HEK293T (cell line): ENCODE measurements at regions not wholly inside any gene's neighbourhood (a gene's known extent, or its start where the extent isn't known, plus 50 kb on each side); places are given as distances from the start of the nearest gene placed in this dataset.
"Not testable (repeated sequence)": the region's sequence is repeated elsewhere in the genome, so short reads cannot be mapped to it uniquely, and the experiment has no call there.

ENCODE experiments used
- CTCF ChIA-PET: fragments of 350-600 bp; formaldehyde crosslinking; extraction: SDS; loops from one replicate; lab custom pipeline; 2021; ENCODE audit warnings: antibody characterized with exemption, inconsistent platforms; lab: Yijun Ruan, JAX
- POLR2A ChIA-PET: fragments of 350-600 bp; formaldehyde crosslinking; extraction: SDS; loops from one replicate; lab custom pipeline; 2020; ENCODE audit warnings: antibody characterized with exemption, inconsistent platforms; lab: Yijun Ruan, JAX
- DNase-seq: peaks from one replicate; pipeline ENCODE4 v3.0.0; 2012; ENCODE audit warnings: mixed read lengths; ENCODE audit errors: extremely low spot score
- ARNT ChIP-seq: fragments of 450-650 bp; IDR thresholded peaks from 2 replicates; pipeline ENCODE4 v1.6.1; 2017; ENCODE audit warnings: mild to moderate bottlenecking
- BHLHE40 ChIP-seq: fragments of 450-650 bp; IDR thresholded peaks from 2 replicates; pipeline ENCODE4 v1.6.1; 2016; ENCODE audit warnings: mild to moderate bottlenecking, moderate library complexity, borderline replicate concordance
- CTBP1 ChIP-seq: fragments of 450-650 bp; IDR thresholded peaks from 2 replicates; pipeline ENCODE4 v1.6.1; 2016; ENCODE audit warnings: borderline replicate concordance
- ELF4 ChIP-seq: fragments of 450-650 bp; IDR thresholded peaks from 2 replicates; pipeline ENCODE4 v1.6.1; 2017; ENCODE audit warnings: antibody characterized with exemption
- FOXA1 ChIP-seq: fragments of 450-650 bp; IDR thresholded peaks from 2 replicates; pipeline ENCODE4 v1.6.1; 2016; ENCODE audit warnings: mild to moderate bottlenecking
- FOXK2 ChIP-seq: fragments of 450-650 bp; IDR thresholded peaks from 2 replicates; pipeline ENCODE4 v1.6.1; 2016; ENCODE audit warnings: mild to moderate bottlenecking
- FOXM1 ChIP-seq: fragments of 450-650 bp; IDR thresholded peaks from 2 replicates; pipeline ENCODE4 v1.6.1; 2017; ENCODE audit warnings: mild to moderate bottlenecking, borderline replicate concordance
- HDGF ChIP-seq: fragments of 450-650 bp; IDR thresholded peaks from 2 replicates; pipeline ENCODE4 v1.6.1; 2017; ENCODE audit warnings: antibody characterized with exemption, borderline replicate concordance
- L3MBTL2 ChIP-seq: fragments of 450-650 bp; conservative IDR thresholded peaks from 2 replicates; pipeline ENCODE4 v1.6.1; 2016; ENCODE audit warnings: mild to moderate bottlenecking
- LEF1 ChIP-seq: fragments of 450-650 bp; IDR thresholded peaks from 2 replicates; pipeline ENCODE4 v1.6.1; 2017; ENCODE audit warnings: mild to moderate bottlenecking, borderline replicate concordance
- NFRKB ChIP-seq: fragments of 450-650 bp; IDR thresholded peaks from 2 replicates; pipeline ENCODE4 v1.6.1; 2016; ENCODE audit warnings: mild to moderate bottlenecking, moderate library complexity
- SP1 ChIP-seq: fragments of 450-650 bp; IDR thresholded peaks from 2 replicates; pipeline ENCODE4 v1.6.1; 2017
- SUZ12 ChIP-seq: fragments of 450-650 bp; IDR thresholded peaks from 2 replicates; pipeline ENCODE4 v1.6.1; 2016; ENCODE audit warnings: mild to moderate bottlenecking
- TARDBP ChIP-seq: fragments of 450-650 bp; IDR thresholded peaks from 2 replicates; pipeline ENCODE4 v1.6.1; 2016
- ZNF384 ChIP-seq: fragments of 450-650 bp; IDR thresholded peaks from 2 replicates; pipeline ENCODE4 v1.6.1; 2016
- TF ChIP-seq, protein P1 (sequence below): fragments of 450-650 bp; IDR thresholded peaks from 2 replicates; pipeline ENCODE4 v1.6.1; 2016

DNA sequence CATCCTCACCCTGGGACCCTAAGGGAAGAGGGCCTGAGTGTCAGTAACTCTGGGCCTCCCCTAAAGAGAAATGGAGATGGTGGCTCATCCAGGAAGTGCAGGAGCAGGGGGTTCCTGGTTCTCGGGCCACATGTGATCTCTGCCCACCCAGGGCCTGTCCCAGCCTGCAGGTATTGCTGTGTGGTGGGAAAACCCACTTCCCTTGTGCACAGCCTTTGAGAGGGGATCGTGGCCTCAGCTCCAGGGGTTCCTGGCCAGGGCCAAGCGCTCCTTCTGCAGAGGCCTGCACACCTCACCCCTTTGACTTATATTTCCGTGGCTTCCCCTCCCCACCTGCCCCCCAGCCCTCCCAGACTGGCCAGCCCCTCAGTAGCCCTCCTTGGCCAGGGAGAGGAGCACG is 213.5 kb downstream of the OR4C45 start:
- TF ChIP-seq BHLHE40 (no peak), ARNT (no peak), NFRKB (no peak), FOXK2 (no peak), ELF4 (no peak)
- DNase-seq: no peak
- ChIA-PET POLR2A (no interaction called here), CTCF (no interaction called here)

DNA sequence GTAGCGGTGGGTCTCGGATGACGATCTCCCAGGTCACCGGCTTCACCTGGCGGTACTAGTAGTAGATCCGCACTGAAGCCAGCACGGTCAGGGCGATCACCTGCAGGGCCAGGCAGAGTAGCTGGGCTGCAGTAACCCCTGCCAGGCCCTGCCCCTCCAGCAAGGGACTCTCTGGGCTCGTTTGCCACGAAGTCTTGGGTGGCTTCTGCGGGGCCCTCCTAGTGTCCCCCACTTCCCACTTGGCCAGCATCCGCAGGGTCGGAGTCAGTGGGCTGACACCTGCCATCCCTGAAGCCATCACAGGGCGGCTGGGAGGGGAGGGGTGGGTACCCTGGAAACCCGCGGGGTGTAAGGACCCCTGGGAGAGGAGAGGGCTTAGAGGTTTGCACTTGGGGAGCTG is 214.0 kb downstream of the OR4C45 start:
- DNase-seq: no peak
- CTCF ChIA-PET: no interaction called here
- TF ChIP-seq L3MBTL2: no peak
- TF ChIP-seq SP1: no peak
- TF ChIP-seq ELF4: no peak
- TF ChIP-seq FOXA1: no peak
- POLR2A ChIA-PET: no interaction called here

DNA sequence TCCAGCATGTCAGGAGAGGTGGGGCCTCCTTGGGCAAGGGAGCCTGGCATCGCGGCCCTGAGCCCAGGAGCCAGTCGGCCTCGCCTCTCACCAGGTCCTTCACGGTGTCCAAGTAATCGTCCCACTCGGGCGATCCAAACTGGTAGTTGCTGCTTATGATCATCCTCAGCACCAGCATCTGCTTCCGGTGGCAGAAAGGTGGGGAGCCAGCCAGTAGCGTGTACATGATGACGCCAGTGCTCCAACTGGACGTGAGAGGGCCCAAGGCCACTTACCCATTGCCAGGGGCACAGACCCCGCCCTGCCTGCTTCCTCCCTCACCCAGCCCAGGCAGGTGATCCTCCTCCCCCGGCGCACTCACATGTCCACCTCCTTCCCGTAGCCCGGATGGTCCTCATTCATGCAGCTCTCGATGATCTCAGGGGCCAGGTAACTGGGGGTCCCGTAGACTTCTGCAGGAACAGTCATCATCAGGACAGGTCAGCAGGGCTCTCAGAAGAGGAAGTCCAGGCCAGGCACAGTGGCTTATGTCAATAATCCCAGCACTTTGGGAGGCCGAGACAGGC is 214.7 kb downstream of the OR4C45 start:
- POLR2A ChIA-PET: no interaction called here
- CTCF ChIA-PET: no interaction called here
- TF ChIP-seq NFRKB: no peak
- no peak for TF ChIP-seq L3MBTL2
- TF ChIP-seq LEF1: no peak
- TF ChIP-seq HDGF: no peak
- TF ChIP-seq ZNF384: no peak
- no peak for TF ChIP-seq FOXM1
- TF ChIP-seq SP1: no peak
- TF ChIP-seq BHLHE40: no peak
- no peak for TF ChIP-seq ELF4
- TF ChIP-seq TARDBP: no peak
- no peak for TF ChIP-seq ARNT
- TF ChIP-seq FOXA1: no peak
- DNase-seq: no peak

DNA sequence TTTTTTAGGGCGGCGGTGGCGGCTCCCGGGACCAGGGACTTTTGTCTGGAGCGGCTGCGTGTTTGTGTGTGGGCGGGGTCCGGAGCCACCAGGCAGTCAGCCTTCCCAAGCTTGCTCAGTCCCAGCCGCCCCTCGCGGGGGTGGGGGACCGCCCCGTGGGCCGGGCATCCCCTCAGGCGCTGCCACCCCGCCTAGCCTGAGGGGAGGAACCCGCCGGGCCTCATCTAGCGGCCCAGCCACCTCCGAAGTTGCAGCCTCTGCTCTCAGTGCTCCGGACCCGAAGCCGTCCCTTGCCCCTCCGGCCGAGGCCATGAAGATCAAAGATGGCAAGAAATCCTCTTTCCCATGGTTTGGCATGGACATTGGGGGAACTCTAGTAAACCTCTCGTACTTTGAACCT is 235.2 kb downstream of the OR4C45 start:
- CTCF ChIA-PET: no interaction called here
- DNase-seq: no peak
- POLR2A ChIA-PET: no interaction called here
- no peak for TF ChIP-seq L3MBTL2

DNA sequence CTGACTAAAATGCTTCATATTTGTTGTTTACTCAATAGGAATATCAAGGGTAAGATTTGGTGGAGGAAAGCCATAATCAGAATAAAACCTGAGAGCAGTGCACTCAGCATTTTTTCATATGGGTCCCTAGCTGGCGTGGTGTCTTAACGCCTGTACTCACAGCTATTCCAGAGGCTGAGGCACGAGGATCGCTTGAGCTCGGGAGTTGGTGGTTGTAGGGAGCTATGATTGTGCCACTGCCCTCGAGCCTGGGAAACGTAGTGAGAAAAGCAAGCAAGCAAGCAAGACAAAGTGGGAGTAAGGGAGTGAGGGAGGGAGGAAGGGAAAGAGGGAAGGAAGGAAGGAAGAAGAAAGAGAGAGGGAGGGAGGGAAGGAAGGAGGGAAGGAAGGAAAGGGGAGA is 242.5 kb downstream of the OR4C45 start:
- no peak for DNase-seq
- no peak for TF ChIP-seq SUZ12
- no peak for TF ChIP-seq LEF1
- ChIA-PET POLR2A (no interaction called here), CTCF (no interaction called here)

DNA sequence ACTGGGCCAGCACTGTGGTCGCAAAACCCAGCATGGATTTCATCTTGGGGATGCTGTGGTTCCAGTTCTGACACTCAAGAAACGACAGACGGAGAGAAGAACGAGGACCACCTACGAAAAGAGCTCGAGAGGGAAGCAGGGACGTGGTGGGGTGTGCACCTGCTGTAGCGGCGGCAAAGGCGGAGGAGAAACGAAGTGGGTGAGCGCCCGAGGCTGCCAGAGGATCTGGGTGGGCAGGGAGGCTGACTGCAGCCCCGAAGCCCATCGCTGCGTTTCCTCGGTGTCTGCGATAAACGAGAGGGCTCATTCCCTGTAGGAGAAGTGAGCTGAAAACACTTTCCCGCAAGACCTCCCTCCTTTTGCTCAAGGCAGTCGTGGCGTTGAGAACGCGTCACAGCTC is 246.1 kb downstream of the OR4C45 start:
- ChIA-PET CTCF (no interaction called here), POLR2A (no interaction called here)
- DNase-seq: no peak
- TF ChIP-seq CTBP1 (no peak), FOXK2 (no peak), FOXM1 (no peak), BHLHE40 (no peak), ARNT (no peak), ZNF384 (no peak), LEF1 (no peak), FOXA1 (no peak), SUZ12 (no peak), TARDBP (no peak), ELF4 (no peak), HDGF (no peak), NFRKB (no peak), L3MBTL2 (no peak), SP1 (no peak)
- TF ChIP-seq, protein P1, sequence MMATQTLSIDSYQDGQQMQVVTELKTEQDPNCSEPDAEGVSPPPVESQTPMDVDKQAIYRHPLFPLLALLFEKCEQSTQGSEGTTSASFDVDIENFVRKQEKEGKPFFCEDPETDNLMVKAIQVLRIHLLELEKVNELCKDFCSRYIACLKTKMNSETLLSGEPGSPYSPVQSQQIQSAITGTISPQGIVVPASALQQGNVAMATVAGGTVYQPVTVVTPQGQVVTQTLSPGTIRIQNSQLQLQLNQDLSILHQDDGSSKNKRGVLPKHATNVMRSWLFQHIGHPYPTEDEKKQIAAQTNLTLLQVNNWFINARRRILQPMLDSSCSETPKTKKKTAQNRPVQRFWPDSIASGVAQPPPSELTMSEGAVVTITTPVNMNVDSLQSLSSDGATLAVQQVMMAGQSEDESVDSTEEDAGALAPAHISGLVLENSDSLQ: no peak

DNA sequence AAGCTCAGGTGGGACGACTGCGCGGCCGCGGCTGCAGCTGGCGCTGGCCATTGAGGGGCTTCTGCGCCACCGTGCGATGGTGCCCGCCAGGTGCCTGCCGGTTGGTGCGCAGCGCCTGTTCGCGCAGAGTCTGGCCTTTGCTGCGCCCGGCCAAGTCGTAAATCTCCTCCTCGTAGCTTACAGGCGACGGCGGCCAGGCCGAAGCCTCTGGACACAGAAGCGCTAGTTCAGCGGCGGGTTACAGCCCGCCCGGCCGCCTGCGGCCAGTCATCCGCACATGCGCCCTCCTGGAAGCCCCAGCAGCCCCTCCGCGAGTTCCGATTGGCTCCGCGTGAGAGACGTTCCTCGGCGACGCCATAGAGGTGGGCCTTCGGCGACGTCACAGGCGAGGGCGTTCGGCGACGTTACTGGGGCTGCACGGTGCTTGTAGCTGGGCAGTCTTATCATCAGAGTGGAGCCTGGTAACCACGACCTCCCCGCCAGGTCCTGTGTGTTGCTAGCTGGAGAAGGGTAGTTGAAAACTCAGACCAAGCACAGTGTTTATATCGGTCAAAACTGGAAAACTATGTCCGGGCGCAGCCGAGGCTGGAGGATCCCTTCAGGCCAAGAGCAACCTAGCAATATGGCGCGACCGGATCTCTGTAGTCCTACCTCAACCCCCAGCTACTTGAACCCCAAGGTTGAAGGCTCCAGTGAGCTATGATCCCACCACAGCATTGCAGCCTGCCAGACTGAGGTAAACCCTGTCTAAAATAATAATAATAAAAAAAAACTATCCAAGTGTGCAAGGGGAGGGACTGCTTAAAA is 265.7 kb downstream of the OR4C45 start:
- TF ChIP-seq TARDBP (no peak), HDGF (no peak), FOXM1 (no peak), ARNT (no peak), CTBP1 (no peak), FOXK2 (no peak), SUZ12 (no peak), SP1 (no peak), LEF1 (no peak), ZNF384 (no peak), L3MBTL2 (no peak), BHLHE40 (no peak), NFRKB (no peak)
- POLR2A ChIA-PET: no interaction called here
- DNase-seq: no peak
- CTCF ChIA-PET: no interaction called here

DNA sequence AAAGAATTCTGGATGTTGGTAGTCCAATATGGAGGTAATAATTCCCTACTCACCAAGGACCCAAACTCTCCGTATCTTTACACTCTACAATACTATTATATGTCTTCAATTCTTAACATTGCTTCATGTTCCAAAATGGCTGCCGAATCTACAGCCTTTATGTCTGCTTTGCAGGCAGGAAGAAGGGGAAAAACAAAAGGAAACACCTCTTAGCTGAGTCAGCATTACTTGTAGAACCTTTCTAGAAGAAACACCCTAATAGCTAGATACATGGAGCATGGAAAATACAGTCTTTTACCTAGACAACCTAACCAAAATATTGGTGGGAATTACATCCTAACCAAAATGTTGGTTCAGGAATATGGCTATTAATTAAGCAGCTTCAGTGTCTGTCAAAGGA is 298.0 kb downstream of the OR4C45 start:
- DNase-seq, CTCF ChIA-PET, POLR2A ChIA-PET: not testable (repeated sequence)
